Panc1 (cell line): ENCODE measurements at regions not wholly inside any gene's neighbourhood (a gene's known extent, or its start where the extent isn't known, plus 50 kb on each side); places are given as distances from the start of the nearest gene placed in this dataset.

ENCODE experiments used
- ATAC-seq: fragments of 200-7000 bp; cut with Tn5 transposase; 2 replicates; pipeline ENCODE4 v1.9.1; 2020; ENCODE audit warnings: mild to moderate bottlenecking, moderate library complexity
- BruUV-seq: library from RNA; stranded (reverse); fragments of 400-500 nt; replicated peaks from 2 replicates; lab custom pipeline; 2021; lab: Mats Ljungman, UMichigan
- CTCF ChIA-PET: fragments of 300-600 bp; sonication (Branson Sonifier 250); formaldehyde crosslinking; loops from one replicate; lab custom pipeline; 2022; ENCODE audit warnings: antibody characterized with exemption; lab: Charles Lee
- POLR2A ChIA-PET: fragments of 300-600 bp; sonication (Branson Sonifier 250); formaldehyde crosslinking; loops from one replicate; lab custom pipeline; 2022; ENCODE audit warnings: antibody characterized with exemption; lab: Charles Lee
- DNase-seq: peaks from one replicate; pipeline ENCODE4 v3.0.0-alpha.2; 2010; ENCODE audit warnings: low read depth, low spot score
- H3K27ac ChIP-seq: 2 replicates; pipeline ENCODE4 v1.5.1; 2011; ENCODE audit warnings: mild to moderate bottlenecking, low read length, inconsistent platforms
- H3K27me3 ChIP-seq: fragments of 200-500 bp; sonication (Bioruptor generic); 2 replicates; pipeline ENCODE4 v1.6.0; 2014; ENCODE audit warnings: low read length, inconsistent platforms; ENCODE audit not compliant: control insufficient read depth, insufficient read depth
- H3K36me3 ChIP-seq: fragments of 200-500 bp; sonication (Bioruptor generic); 2 replicates; pipeline ENCODE4 v1.5.1; 2014; ENCODE audit warnings: inconsistent platforms, mild to moderate bottlenecking, low read length, moderate library complexity; ENCODE audit not compliant: control insufficient read depth, insufficient read depth
- H3K4me1 ChIP-seq: 2 replicates; pipeline ENCODE4 v1.5.1; 2011; ENCODE audit warnings: inconsistent platforms, mild to moderate bottlenecking, low read length, moderate library complexity; ENCODE audit not compliant: control insufficient read depth, insufficient read depth
- H3K4me3 ChIP-seq, 2 experiments: 2 replicates each; pipeline ENCODE4 v1.5.1; 2011 to 2012; ENCODE audit warnings: low read depth in 2 of 2, low read length in 2 of 2, mild to moderate bottlenecking in 2 of 2, inconsistent platforms in 1 of 2, moderate library complexity in 1 of 2
- H3K9me3 ChIP-seq: fragments of 200-500 bp; sonication (Bioruptor generic); 2 replicates; pipeline ENCODE4 v1.5.1; 2014; ENCODE audit warnings: low read depth, mild to moderate bottlenecking, inconsistent platforms, low read length, moderate library complexity; ENCODE audit not compliant: control insufficient read depth, insufficient read depth
- POLR2AphosphoS5 ChIP-seq: IDR thresholded peaks from 2 replicates; pipeline ENCODE4 v1.6.1; 2012; ENCODE audit warnings: mild to moderate bottlenecking, low read depth, low read length, moderate library complexity
- SIN3A ChIP-seq: IDR thresholded peaks from 2 replicates; pipeline ENCODE4 v1.6.1; 2012; ENCODE audit warnings: low read depth, mild to moderate bottlenecking, low read length, moderate library complexity, borderline replicate concordance; ENCODE audit not compliant: insufficient read depth
- TCF7L2 ChIP-seq: IDR thresholded peaks from 2 replicates; pipeline ENCODE4 v1.6.1; 2011; ENCODE audit warnings: mild to moderate bottlenecking, low read depth, low read length, inconsistent platforms
- in situ Hi-C: cut with HindIII; loops from 2 replicates; pipeline ENCODE4 v1.10.0; 2016; ENCODE audit warnings: low sequenced_read_pairs, low pct_unique_long_range_greater_than_20kb
- intact Hi-C: fragments of 100-400 bp; cut with micrococcal nuclease; formaldehyde crosslinking; loops from one replicate; pipeline ENCODE4 v1.10.0; 2022; ENCODE audit not compliant: unreplicated experiment
- TF ChIP-seq, protein P1 (sequence below): fragments of 450-650 bp; IDR thresholded peaks from 2 replicates; pipeline ENCODE4 v1.5.1; 2017; ENCODE audit warnings: mild to moderate bottlenecking
- TF ChIP-seq, protein P2 (sequence below), 2 experiments: IDR thresholded peaks; 2 replicates each; pipeline ENCODE4 v1.6.1; 2011 to 2012; ENCODE audit warnings: low read depth in 2 of 2, control low read depth in 1 of 2, low read length in 1 of 2, mild to moderate bottlenecking in 1 of 2, moderate library complexity in 1 of 2; ENCODE audit not compliant: insufficient read depth in 1 of 2

GRCh38 chr13:34035676-34036325 is 217.9 kb downstream of the RFC3 start:
- ATAC-seq (no peak), DNase-seq (peak; percentile 2)
- no peak for TF ChIP-seq TCF7L2
- TF ChIP-seq, protein P1, sequence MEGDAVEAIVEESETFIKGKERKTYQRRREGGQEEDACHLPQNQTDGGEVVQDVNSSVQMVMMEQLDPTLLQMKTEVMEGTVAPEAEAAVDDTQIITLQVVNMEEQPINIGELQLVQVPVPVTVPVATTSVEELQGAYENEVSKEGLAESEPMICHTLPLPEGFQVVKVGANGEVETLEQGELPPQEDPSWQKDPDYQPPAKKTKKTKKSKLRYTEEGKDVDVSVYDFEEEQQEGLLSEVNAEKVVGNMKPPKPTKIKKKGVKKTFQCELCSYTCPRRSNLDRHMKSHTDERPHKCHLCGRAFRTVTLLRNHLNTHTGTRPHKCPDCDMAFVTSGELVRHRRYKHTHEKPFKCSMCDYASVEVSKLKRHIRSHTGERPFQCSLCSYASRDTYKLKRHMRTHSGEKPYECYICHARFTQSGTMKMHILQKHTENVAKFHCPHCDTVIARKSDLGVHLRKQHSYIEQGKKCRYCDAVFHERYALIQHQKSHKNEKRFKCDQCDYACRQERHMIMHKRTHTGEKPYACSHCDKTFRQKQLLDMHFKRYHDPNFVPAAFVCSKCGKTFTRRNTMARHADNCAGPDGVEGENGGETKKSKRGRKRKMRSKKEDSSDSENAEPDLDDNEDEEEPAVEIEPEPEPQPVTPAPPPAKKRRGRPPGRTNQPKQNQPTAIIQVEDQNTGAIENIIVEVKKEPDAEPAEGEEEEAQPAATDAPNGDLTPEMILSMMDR: no peak
- TF ChIP-seq SIN3A: no peak
- BruUV-seq: no TSS peak
- POLR2A ChIA-PET: no interaction called here
- Histone ChIP-seq H3K27ac (no peak overlapping the region), H3K4me3 (no peak overlapping the region), H3K9me3 (no peaks in the 10 kb centered on the region), H3K27me3 (no peaks in the 10 kb centered on the region), H3K36me3 (no peaks in the 10 kb centered on the region), H3K4me1 (no peaks in the 10 kb centered on the region)
- CTCF ChIA-PET: no interaction called here
- in situ Hi-C loops: no loop called here
- intact Hi-C loops: no loop called here

DNA sequence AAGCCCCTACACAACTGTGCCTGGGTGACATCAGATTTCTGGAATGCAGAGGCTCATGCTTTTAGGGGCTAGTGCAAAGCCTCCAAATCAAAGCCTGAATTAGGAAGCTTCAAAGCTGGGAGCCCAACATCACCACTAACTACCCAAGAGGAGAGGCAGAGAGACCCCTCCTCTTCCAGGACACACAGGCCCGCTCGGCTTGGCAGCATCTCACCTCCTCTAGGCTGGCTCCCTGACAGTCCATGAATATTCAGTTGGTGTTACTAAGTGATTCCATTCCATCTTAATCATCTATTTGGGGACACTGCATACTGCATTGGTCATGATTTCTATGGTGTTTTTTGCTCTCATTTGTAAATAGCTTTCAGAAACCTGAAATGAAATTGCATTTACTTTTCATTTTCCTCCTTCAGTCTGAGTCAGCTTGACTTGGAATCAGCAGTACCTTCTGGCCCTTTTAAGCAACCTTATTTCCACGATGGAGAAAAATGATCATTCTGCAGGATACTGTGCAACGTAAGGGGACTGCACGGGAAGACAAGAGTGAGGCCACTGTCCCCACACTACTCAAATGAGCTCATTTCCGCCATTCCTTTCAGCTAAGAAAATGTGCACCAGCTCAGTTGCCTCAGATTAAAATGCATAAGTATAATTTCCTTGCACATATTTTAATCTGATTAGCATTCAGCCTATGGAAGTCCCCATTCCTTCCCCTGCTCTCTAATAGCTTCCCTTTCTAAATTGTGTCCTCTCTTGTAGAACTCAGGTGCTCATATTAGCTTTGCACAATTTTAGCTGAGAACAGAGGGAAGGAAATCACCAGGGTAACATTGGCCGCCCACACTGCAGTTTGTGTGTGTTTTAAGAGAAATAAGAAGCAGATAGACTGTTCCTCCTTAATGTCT is 219.9 kb downstream of the RFC3 start:
- BruUV-seq: no TSS peak
- intact Hi-C loops (no loop called here), in situ Hi-C loops (no loop called here)
- ATAC-seq (no peak), DNase-seq (no peak)
- ChIA-PET POLR2A (no interaction called here), CTCF (no interaction called here)
- no peaks in the 10 kb centered on the region for H3K27me3 ChIP-seq
- no peak overlapping the region for H3K27ac ChIP-seq
- H3K4me1 ChIP-seq: no peaks in the 10 kb centered on the region
- H3K36me3 ChIP-seq: no peaks in the 10 kb centered on the region
- no peak for TF ChIP-seq TCF7L2
- TF ChIP-seq SIN3A: no peak
- TF ChIP-seq POLR2AphosphoS5: no peak
- TF ChIP-seq, protein P1: no peak
- TF ChIP-seq, protein P2, sequence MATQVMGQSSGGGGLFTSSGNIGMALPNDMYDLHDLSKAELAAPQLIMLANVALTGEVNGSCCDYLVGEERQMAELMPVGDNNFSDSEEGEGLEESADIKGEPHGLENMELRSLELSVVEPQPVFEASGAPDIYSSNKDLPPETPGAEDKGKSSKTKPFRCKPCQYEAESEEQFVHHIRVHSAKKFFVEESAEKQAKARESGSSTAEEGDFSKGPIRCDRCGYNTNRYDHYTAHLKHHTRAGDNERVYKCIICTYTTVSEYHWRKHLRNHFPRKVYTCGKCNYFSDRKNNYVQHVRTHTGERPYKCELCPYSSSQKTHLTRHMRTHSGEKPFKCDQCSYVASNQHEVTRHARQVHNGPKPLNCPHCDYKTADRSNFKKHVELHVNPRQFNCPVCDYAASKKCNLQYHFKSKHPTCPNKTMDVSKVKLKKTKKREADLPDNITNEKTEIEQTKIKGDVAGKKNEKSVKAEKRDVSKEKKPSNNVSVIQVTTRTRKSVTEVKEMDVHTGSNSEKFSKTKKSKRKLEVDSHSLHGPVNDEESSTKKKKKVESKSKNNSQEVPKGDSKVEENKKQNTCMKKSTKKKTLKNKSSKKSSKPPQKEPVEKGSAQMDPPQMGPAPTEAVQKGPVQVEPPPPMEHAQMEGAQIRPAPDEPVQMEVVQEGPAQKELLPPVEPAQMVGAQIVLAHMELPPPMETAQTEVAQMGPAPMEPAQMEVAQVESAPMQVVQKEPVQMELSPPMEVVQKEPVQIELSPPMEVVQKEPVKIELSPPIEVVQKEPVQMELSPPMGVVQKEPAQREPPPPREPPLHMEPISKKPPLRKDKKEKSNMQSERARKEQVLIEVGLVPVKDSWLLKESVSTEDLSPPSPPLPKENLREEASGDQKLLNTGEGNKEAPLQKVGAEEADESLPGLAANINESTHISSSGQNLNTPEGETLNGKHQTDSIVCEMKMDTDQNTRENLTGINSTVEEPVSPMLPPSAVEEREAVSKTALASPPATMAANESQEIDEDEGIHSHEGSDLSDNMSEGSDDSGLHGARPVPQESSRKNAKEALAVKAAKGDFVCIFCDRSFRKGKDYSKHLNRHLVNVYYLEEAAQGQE (IDR thresholded peaks at IDR 0.05; ENCODE audit: insufficient read depth in 1 of 2, low read depth in 2 of 2, low read length in 1 of 2): no peak
- no peaks in the 10 kb centered on the region for H3K9me3 ChIP-seq
- H3K4me3 ChIP-seq: no peak overlapping the region
